SKM-1 (cell line): ENCODE measurements at regions not wholly inside any gene's neighbourhood (a gene's known extent, or its start where the extent isn't known, plus 50 kb on each side); places are given as distances from the start of the nearest gene placed in this dataset.
"Not testable (repeated sequence)": the region's sequence is repeated elsewhere in the genome, so short reads cannot be mapped to it uniquely, and the experiment has no call there.

ENCODE experiments used
- DNase-seq: peaks from one replicate; lab custom pipeline; 2025; ENCODE audit not compliant: unreplicated experiment; lab: John Stamatoyannopoulos, UW

- DNase-seq: no peak
These were observed 94.4 kb upstream of the XPO1 start for GRCh38 chr2:61632276-61633169.

- no peak for DNase-seq
These were observed 93.2 kb upstream of the XPO1 start for GRCh38 chr2:61631321-61631720.

DNA sequence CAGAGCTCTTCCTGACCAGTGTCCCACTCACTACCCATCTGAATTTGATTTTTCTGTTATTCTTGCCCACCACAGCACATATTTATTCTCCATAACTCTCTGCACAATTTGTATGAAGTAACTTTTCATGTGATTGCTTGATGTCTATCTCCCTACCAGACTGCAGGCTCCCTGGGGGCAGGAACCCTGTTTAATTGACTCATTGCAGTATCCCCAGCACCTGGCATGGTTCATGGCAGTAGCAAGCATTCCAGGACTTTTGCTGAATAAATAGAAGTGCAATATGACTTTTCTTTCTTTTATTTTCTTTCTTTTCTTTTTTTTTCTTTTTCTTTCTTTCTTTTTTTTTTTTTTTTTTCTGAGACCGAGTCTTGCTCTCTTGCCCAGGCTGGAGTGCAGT is 88.7 kb upstream of the XPO1 start:
- no peak for DNase-seq

DNA sequence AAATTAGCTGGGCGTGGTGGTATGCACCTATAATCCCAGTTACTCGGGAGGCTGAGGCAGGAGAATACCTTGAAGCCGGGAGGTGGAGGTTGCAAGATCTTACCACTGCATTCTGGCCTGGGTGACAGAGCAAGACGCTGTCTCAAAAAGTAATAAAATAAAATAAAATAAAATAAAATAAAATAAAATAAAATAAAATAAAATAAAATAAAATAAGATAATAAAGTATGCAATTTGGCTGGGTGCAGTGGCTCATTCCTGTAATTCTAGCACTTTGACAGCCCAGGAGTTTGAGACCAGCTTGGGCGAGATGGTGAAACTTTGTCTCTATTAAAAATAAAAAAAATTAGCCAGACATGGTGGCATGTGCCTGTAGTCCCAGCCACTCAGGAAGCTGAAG is 85.6 kb upstream of the XPO1 start:
- no peak for DNase-seq

- DNase-seq: no peak
These were observed 82.3 kb upstream of the XPO1 start for GRCh38 chr2:61620244-61621159.

DNA sequence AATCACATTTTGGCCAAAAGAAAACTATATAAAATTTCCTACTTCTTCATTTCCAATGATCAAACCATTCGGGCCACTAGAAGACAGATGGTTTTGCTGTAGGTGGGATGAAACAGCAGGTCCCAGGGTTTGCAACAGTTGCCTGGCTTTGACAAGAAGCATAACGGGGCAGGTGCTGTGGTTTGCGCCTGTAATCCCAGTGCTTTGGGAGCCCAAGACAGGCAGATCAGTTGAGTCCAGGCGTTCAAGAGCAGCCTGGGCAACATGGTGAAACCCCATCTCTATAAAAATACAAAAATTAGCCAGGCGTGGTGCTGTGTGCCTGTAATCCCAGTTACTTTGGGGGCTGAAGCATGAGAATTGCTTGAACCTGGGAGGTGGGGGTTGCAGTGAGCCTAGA is 81.4 kb upstream of the XPO1 start:
- DNase-seq: no peak

DNA sequence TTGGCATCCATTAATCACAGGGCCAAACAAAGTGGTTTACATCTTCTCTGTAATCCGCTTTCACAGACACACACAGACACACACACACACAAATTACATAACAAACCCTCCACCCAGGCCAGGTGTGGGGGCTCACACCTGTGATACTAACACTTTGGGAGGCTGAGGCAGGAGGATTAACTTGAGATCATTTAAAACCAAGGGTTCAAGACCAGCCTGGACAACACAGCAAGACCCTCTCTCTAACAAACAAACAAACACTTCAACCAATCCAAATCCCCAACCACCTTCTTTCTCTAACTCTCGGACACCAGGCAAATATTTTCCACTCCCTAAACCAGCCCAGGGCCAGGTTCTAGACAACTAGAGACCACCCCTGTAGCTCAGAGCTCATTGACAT is 79.5 kb upstream of the XPO1 start:
- no peak for DNase-seq

DNA sequence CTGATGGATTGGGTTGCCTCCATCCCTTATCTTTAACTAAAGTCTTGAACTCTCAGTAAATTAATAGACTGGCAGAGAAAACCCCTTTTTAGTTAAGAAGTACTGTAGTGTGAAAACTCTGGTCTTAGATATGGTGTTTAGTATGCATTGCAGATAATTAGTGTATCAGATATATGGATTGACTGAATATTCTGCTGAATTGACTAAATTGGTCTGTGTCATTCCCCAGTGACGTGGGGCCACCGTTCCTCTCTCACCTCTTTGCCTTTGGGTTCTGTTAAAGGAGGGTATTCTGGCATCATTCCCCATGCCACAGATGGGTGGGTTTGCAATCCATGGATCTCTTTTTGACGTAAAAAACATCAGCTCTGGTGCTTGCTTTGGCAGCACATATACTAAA is 67.1 kb upstream of the XPO1 start:
- DNase-seq: no peak

- DNase-seq: no peak
These were observed 66.3 kb upstream of the XPO1 start for GRCh38 chr2:61604433-61604832.

DNA sequence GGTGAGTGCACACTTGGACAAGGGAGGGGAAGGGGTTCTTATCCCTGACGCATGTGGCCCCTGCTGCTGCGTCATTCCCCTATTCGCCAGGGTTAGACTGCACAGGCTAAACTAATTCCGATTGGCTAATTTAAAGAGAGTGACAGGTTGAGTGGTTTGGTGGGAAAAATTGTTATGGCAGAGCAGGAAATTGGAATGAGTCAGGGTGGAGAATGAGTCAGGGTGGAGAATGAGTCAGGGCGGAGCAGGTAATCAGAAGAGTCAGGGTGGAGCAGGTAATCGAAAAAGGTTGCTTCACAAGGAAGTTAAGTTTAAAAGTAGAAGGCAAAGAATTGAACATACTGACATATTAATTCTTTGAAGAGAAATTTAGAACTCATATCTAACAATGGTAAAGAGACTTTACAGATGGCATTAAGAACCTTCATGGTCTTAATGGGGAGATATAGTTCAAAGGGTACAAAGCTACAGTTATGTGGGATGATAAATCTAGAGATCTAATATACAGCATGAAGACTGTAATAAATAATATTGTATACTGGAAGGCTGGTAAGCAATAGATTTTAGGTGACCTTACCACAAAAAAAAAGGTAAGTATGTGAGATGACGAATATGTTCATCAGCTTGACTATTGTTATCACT is 60.5 kb upstream of the XPO1 start:
- not testable (repeated sequence) for DNase-seq

DNA sequence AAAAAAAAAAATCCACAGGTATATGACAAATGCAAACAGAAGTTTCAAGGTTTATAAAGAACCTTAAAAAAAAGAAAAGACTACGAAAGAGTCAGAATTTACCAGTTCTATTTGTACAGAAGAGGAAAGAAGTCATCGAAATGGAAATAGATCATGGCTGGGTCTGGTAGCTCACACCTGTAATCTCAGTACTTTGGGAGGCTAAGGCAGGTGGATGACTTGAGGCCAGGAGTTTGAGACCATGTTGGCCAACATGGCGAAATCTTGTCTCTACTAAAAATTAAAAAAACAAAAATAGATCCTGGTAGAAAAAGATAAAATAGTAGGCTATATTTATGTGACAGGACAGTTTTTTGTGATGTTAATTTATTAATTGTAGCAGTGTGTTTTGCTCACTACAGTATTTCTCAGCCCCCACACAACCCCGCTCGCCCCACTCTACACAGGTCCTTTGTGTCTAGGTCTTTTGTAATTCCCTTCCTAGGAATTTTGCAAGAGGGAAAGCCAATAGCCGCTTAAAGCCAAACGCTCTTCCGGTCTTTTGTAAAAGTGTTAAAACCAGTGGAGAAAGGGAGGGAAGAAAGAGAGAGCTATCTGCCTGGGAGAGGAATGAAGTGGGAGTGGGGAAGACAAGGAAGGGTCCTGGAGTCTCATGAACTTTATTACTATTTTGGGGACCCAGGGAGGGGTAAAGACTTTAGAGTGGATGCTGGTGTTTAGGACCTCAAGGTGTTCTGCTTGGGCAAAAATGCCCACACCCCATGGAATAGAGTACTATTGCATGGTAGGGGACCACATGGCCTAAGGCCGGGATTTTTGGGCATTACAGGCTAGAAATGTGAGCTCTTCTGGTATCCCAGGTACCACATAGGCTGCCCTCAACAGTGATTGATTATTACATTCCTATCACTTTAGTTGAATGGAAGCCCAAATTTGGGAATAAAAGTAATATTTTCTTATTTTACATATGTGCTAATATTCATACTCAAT is 59.4 kb upstream of the XPO1 start:
- DNase-seq: no peak

DNA sequence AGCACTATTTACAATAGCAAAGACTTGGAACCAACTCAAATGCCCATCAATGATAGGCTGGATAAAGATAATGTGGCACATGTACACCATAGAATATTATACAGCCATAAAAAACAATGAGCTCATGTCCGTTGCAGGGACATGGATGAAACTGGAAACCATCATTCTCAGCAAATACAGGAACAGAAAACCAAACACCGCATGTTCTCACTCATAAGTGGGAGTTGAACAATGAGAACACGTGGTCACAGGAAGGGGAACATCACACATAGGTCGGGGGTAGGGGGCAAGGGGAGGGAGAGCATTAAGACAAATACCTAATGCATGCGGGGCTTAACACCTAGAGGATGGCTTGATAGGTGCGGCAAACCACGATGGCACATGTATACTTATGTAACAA is 56.0 kb upstream of the XPO1 start:
- not testable (repeated sequence) for DNase-seq

DNA sequence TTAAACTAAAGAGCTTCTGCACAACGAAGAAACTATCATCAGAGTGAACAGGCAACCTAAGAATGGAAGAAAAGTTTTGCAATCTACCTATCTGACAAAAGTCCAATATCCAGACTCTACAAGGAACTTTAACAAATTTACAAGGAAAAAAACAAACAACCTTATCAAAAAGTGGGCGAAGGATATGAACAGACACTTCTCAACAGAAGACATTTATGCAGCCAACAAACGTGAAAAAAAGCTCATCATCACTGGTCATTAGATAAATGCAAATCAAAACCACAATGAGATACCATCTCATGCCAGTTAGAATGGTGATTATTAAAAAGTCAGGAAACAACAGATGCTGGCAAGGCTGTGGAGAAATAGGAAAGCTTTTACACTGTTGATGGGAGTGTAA is 55.5 kb upstream of the XPO1 start:
- not testable (repeated sequence) for DNase-seq

DNA sequence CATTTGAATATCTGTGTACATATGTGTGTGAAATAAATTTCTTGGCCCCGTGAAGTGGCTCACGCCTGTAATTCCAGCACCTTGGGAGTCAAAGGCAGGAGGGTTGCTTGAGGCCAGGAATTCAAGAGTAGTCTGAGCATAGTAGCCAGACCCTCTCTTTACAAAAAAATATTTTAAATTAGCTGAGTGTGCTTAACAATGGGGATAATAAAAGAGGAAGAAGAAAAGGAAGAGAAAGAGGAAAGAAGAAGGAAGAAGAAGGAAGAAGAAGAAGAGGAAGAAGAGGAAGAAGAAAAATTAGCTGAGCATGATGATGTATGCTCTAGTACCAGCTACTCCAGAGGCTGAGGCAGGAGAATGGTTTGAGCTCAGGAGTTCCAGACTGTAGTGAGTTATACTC is 52.1 kb upstream of the XPO1 start:
- no peak for DNase-seq

- DNase-seq: no peak
These were observed 50.4 kb upstream of the XPO1 start for GRCh38 chr2:61588566-61588965.
